NCI-H460 (cell line): ENCODE measurements at regions not wholly inside any gene's neighbourhood (a gene's known extent, or its start where the extent isn't known, plus 50 kb on each side); places are given as distances from the start of the nearest gene placed in this dataset.
"Not testable (repeated sequence)": the region's sequence is repeated elsewhere in the genome, so short reads cannot be mapped to it uniquely, and the experiment has no call there.

Experiments used
- DNase-seq: peaks from one replicate; pipeline ENCODE4 v3.0.0-alpha.2; 2016; ENCODE audit warnings: low read depth; ENCODE audit errors: extremely low read depth

- DNase-seq: no peak
These were observed 82.2 kb upstream of the GRK3 start for GRCh38 chr22:25482091-25482760.

- DNase-seq: no peak
These were observed 81.4 kb upstream of the GRK3 start for GRCh38 chr22:25482868-25483639.

GRCh38 chr22:25483931-25484330, 80.5 kb upstream of the GRK3 start:
- no peak for DNase-seq

GRCh38 chr22:25484521-25485315, 79.8 kb upstream of the GRK3 start:
- no peak for DNase-seq

- DNase-seq: no peak
These were observed 78.6 kb upstream of the GRK3 start for GRCh38 chr22:25485626-25486545.

- DNase-seq: no peak
These were observed 77.0 kb upstream of the GRK3 start for GRCh38 chr22:25487508-25487907.

GRCh38 chr22:25488244-25489020, 76.0 kb upstream of the GRK3 start:
- peak; percentile 17 for DNase-seq

- no peak for DNase-seq
These were observed 74.5 kb upstream of the GRK3 start for GRCh38 chr22:25489947-25490346.

GRCh38 chr22:25490896-25491295, 73.6 kb upstream of the GRK3 start:
- DNase-seq: no peak

GRCh38 chr22:25492162-25492561, 72.3 kb upstream of the GRK3 start:
- no peak for DNase-seq

- no peak for DNase-seq
These were observed 71.4 kb upstream of the GRK3 start for GRCh38 chr22:25492841-25493734.

GRCh38 chr22:25493794-25494193, 70.7 kb upstream of the GRK3 start:
- DNase-seq: no peak

GRCh38 chr22:25494774-25495173, 69.7 kb upstream of the GRK3 start:
- DNase-seq: no peak

- DNase-seq: no peak
These were observed 69.2 kb upstream of the GRK3 start for GRCh38 chr22:25495285-25495684.

GRCh38 chr22:25496396-25497064, 67.9 kb upstream of the GRK3 start:
- DNase-seq: no peak

- DNase-seq: no peak
These were observed 67.3 kb upstream of the GRK3 start for GRCh38 chr22:25497181-25497641.

GRCh38 chr22:25497716-25498115, 66.8 kb upstream of the GRK3 start:
- DNase-seq: no peak

GRCh38 chr22:25500671-25501070, 63.8 kb upstream of the GRK3 start:
- not testable (repeated sequence) for DNase-seq
